GM18517 (cell line): ENCODE measurements at regions not wholly inside any gene's neighbourhood (a gene's known extent, or its start where the extent isn't known, plus 50 kb on each side); places are given as distances from the start of the nearest gene placed in this dataset.

ENCODE experiments used
- ATAC-seq: cut with Tn5 transposase; IDR thresholded peaks from one replicate; pipeline ENCODE4 v1.9.1; 2021; ENCODE audit warnings: mild to moderate bottlenecking, moderate library complexity; ENCODE audit not compliant: unreplicated experiment

DNA sequence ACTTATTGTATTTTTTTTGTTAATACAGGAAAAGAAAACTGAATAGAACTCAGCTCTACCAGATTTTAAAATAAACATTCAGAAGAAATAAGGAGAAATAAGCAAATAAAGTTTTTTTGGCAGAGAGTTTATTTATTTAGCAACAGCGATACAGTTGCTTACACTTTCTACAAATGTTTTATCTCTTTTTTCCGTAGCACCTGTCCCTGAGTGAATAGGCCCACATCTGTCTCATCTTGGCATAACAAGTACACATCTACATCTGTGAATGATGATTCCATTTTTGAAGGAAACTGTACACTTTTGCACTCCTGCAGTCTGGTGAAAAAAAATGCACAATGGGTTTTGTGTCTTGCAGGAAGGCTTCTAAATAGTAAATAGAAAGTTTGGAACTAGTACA, 783.6 kb upstream of the ZEB2 start:
- no peak for ATAC-seq

DNA sequence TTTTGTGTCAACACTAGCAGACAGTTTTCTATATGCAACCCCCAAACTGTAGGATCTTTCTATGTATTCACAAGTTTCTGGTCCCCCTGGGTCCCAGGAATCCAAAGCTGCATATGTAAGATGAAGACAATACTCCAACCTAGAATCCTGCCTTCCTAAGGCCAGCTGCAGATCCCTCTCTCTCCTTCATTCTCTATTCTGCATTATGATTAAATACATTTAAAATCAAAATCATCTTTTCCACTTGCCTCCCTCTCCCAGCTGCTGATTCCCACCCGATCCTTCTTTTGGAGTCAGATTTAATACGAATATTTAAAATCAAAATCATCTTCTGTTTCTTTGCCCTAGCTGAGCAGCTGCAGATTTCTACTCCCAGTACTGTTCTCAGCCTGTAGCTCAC, 783.0 kb upstream of the ZEB2 start:
- ATAC-seq = no peak

DNA sequence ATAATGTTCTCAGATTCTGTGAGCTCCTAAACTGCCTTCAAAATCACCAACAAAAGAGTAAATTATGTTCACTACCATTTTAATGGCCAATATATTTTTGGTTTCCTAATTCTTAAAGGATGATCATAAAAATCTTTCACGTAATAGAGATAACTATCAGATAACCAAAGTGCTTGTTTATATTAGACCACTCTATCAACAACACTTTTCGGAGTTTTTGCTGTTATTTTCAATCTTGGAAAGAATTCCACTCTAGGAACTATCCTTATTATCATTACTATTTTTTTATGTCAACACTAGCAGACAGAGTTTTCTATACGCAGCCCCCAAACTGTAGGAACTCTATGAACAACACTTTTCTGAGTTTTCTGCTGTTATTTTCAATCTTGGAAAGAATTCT, 782.5 kb upstream of the ZEB2 start:
- no peak for ATAC-seq

DNA sequence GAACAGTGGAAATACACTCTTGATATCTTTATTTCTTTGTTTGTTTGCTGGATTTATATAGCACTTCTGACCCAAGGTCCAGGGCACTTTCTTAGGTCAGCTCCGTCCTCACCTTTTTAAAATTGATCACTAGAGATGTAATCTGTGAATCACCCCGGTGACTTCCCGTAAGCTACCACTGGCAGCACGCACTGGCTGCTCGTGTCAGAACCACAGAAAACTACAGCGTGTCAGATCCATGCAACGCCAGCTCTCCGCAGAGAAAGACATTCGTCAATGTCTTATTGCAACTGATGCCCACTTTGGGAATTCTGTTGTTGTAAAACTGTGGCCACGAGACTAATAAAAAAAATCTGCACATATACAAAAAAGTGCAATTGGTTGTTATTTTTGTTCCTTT, 779.4 kb upstream of the ZEB2 start:
- no peak for ATAC-seq

DNA sequence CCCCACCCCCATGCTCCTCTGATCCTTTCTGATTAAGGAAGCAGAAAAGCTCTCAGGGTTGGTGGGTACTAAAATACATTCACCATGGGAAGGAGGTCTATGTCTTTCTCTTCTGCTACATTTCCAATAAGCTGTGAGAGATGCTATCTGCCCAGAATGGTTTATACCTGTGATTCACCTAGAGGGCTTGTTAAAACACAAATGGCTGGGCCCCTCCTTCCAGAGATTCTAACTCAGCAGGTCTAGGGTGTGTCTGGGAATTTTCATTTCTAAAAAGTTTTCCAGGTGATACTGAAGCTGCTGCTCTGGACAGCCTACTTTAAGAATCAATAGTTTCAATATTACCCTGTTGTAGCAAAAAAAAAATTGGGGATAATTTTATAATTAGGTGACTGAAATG, 772.2 kb upstream of the ZEB2 start:
- ATAC-seq = no peak

DNA sequence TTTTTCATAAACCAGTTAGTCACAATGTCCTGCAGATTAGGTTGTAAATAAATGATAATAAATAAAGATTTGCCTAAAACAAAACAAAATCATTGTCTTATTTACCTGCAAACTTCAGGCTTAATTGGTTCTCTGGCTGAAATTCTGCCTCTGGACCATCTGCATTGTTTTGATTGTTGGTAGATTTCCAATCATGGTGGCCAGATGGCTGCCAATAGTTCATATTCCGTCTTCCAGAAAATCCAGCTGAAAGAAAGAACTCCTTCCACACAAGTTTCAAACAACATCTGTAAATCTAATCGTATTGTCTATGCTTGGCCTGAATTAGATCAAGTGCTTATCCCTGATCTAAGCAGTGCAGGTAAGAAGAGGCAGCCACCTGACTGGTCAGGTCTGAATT, 771.1 kb upstream of the ZEB2 start:
- no peak for ATAC-seq

DNA sequence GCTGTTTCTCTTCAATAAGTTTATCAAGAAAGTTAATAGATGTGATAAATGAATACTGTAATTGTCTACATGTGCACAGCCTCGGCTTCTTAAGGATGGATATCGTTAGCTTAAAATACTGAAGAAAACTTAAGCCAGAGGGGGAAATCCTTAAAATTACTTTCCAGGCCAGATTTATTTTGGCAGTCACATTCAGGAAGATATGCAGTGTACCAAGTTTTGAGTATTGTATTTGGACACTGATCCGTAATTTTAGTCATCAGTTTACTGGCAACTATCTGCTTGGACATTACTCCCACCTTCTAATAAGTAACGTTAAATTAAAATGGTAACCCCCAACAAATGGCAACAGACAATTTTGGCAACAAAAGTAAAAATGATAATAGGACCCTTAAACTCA, 770.0 kb upstream of the ZEB2 start:
- ATAC-seq = no peak

DNA sequence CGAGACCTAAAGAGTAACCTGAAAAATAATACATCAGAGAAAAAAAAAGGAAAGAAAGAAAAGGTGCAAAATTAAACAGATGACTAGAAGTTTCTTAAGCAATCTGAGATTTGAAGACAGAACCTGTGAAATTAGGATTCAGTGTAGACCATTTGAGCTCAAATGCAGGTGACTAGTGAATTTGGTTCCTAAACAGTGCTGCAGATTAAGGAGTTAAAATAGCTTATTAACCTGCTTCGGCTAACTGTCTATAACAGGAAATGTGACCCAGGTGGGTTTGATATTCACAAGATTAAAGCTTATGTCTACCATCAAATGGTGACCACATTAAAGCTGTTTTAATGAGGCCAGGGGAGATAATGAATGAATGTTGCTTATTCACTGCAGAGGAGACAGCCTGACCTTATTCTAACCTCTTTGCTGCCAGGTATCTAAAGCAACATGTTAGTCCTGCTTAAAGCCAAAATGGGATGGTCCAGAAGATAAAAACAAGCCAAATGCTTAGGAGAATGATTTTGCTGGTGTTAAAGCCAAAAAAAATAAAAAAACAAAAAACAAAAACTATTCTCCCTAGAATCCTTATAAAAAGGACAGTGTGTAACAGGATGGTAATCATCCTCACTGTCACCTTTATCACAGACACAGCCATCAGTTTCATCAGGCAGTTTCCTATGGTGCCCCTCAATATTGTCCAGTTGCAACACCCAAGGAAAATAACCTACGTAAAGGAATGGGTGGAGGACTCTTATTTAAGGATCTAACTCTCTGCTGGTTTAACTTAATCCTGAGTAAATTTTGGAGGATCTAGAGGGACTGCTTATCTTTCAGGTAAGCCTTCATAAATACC, 769.0 kb upstream of the ZEB2 start:
- ATAC-seq = no peak

DNA sequence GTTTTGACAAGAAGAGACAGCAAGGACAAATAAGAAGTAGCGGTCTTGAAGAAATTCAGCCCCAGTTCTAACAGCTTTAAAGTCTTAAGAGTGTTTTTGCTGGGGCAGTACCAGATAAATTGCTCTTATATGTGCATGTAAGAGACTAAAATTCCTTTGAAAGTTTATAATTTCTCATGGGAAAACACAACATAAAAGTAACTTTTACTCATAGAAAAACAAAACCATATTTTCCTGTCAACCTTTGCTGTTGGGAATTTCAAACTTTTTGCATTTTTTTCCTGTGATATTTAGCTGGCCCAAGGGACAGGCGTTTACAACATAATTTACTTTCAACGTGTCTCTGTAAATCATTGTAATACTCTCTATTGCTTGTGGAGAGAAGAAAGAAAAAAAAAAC, 767.8 kb upstream of the ZEB2 start:
- ATAC-seq = no peak

DNA sequence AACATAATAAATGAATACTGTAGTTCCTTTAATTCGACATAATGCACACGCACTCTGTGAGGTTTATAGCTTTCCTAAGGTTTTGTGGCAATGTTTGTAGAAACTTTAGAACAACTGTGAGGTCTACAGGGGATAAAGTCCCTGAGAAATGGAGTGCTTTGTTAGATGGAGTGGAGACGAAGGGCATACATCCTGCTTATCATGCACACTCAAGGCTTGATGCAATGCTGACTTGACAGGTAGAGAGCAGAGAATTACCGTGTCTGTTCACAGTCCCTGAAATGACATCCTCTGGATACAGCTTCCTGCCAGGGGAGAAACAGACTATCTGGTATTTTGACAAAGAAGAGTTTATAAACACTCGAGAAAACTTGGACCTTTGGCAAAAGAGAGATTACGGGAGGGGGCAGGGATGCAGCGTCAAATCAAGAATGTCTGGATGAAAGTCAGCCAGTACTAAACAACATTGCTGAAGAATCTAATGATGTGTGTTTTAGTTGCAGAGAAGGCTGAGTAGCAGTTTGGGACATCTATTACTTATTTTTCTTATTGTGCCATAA, 766.9 kb upstream of the ZEB2 start:
- ATAC-seq = no peak

DNA sequence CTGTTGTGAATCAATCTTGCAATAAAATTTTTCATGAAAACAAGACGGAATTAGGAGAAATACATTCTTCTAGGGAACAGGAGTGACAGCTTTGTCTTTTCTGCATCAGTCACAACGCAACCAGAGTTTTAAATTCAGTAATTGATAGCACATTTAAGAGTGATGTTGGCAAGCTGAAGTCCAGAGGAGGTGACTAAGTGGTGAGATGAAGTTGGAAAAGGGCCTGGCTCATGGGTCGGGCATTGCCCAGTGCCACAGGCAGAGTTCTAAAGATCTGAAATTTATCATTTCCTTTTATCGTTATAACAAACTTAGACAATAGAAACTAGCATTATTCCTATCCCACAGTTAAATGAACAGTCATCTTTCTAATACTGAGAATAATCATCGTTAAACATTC, 764.6 kb upstream of the ZEB2 start:
- ATAC-seq = no peak

DNA sequence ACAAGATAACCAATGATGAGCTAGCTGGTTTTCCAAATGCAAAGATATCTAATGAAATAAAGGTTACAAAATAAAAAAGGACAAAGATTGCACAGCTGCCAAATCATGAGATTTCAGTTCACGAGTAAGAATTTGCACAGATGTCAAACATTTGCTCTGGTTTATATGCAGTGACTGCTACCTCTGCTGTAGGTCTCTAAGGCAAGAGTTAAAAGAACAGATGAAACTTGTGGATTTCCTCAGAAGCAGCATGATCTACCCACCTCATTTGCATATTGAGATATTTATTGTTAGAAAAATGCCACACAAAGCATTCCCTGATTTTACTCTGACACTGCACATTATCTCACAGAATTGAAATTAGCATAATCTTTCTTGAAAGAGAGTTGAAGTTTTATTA, 763.2 kb upstream of the ZEB2 start:
- no peak for ATAC-seq

DNA sequence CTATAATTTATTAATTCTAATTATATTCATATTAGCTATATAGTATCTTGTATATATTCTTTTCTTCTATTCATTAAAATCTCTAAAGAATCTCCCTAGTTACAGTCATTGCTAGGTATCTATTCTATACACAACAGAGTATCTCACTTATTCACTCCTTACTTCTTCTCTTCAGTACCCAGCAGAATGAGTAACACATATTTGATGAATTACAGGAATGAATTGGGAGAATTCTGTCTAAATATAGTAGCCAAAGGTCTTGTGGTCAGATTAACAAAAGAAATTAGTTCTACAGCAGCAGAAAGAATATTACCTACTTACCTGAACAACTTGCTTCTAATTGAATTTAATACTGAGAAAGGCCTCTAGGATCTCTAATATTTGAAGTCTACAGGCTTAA, 758.0 kb upstream of the ZEB2 start:
- no peak for ATAC-seq

DNA sequence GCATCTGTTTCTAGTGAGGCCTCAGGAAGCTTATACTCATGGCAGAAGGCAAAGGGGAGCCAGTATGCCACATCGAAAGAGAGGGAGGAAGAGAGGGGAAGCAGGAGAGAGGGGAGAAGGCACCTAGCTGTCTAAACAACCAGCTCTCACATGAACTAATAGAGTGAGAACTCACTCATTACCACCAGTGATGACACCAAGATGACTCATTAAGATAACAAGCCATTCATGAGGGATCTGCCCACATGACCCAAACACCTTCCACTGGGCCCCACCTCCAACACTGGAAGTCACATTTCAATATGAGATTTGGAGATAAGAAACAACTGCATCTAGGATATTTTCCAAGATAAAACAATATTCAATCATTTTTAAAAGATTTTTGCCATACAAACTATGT, 753.9 kb upstream of the ZEB2 start:
- no peak for ATAC-seq

DNA sequence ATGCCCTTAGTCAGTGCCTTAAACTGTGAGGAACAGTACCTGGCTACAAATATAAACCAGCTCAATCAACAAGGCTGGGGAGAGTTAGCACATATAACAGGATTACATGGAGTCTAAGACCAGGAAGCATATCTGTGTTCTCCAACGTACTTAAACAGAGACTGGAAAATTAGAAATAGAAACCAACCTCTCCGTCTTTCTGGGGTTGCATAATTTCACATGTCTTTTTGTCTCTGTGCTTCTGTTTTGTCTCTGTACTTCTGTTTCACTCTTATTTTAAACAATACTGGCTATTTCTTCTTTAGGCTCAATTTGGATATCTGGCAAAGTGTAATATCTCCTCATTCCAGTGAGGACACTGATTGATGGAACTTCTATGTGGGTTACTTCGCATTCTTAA, 749.0 kb upstream of the ZEB2 start:
- no peak for ATAC-seq

DNA sequence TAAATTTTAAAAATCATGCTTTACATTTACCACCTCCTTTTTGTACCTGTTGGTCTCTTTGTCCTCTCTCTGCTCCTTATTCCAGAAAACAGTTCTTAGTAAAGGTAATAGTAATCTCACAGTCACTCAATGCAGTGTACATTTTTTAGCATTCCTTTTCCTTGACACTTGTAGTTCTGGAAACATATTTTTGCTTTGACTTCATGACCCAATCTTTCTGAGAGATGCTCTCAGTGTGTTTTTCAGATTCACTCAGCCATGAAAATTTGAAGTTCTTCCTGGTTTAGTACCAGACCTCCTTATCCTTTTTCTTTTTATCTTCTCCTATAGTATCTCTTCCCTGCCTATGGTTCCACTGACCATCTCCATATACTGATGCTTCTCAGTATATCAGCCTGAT, 747.5 kb upstream of the ZEB2 start:
- ATAC-seq = no peak

DNA sequence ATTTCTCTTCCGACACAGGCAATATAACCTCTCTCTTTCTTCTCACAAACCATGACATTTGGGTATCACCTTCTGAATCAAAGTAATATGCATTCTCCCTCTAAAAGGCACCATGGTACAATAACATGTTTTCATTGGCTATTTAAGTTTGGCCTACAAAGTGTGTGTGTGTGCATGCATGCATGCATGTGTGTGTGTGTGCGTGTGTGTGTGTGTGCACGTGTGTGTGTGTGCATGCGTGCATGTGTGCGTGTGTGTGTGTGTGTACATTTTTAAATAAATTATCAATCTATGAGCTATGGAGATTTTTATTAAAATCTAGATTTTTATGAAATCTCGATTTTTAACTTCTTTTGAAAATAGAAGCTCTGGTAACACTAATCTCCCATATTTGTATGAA, 745.3 kb upstream of the ZEB2 start:
- no peak for ATAC-seq

DNA sequence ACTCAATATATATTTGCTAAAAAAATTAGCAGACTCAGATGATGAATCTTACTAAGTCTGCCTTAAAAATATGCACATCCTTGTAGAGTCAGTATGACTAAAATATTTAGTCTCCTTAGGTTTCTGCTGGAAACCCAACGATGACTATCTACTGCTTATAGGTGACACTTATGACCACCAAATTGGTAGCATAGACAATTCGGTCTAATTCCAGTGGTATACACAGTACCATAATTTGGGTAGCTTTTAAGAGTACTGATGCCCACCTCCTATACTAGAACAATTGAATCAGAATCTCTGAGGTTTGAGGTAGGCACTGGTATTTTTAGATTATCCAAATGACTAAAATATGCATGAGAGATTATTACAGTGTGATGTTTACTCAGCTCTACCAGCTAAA, 740.8 kb upstream of the ZEB2 start:
- ATAC-seq = no peak

DNA sequence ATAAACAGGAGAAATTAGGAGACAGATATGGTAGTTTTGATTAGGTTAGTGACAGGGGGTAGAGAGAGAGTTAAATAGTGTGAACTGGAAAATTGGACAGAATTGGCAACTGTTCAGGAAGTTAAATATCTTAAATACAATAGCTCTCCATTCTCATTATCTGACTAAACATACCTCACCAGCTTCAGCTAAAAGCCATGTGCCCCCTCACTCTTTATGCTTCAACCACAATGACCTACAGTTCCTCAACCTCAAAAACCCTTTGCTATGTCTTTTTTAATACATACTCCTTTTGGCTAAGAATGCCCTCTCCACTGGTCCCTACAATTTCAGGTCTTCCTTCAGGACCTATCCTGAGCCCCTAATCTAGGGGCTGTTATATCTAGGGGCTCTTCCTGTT, 740.2 kb upstream of the ZEB2 start:
- ATAC-seq = no peak

DNA sequence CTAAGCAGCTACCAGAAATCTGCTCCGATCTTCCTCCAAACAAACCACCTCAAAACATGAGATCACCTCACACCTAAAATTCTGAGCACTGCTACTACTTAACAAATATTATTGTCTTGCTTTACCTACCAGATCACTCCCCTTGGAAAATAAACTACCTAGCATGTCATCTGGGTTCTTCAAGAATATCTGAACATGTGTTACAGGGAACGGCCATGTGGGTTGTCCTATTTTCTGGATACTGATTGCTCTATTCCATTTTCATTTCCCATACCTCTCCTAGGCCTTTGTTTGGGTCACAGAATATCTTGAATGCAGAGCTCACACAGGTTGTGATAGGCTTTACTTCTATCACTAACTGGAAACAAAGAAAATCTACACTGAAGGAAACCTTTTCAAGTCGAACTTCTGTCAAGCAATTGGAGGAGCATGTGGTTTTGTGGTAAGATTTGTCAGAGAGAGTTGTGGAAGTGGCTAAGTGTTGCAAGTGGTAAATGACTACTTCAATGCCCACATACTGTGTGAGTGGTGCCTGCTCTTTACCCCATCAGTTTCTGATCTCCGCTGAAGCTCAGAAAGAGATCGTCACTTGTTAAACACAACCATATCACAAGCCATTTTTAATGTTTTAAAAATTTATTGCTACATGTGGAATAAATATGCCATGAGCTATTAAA, 739.1 kb upstream of the ZEB2 start:
- ATAC-seq = no peak

DNA sequence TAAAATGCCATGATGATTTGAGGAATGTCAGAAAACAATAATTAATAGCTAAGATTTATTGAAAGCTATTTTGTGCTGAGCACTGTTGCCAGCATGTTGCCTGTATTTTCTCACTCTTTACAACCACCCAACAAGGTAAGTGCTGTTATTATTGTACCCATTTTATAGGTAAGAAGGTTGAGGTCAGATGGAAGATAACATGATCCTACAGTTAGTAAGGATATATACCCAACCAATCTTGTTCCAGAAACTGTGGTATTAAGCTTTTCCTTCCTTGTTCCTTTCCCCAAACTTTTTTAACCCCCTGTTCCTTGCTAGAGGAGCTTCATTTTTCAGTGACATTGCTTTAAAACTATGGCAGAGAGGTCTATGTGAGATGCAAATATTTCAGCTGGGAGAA, 738.0 kb upstream of the ZEB2 start:
- no peak for ATAC-seq

DNA sequence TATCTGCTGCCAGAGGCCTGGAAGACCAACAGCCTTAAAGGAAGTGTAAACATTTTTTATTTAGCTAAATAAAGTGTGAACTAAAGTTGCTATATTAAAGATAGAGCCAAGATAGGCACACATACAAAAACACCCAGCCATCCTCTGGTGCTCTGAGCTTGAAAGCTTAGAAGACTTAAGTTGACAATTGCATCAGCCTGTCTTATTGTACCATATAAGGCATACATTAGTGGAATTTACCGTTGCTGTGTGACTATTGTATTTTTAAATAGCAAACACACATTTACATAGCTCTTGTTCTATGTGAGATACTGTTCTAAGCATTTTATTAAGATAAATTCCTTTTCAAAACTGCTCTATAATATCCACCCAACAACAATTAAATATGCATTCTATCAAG, 736.6 kb upstream of the ZEB2 start:
- no peak for ATAC-seq
